ENCODE measurements at regions not wholly inside any gene's neighbourhood (a gene's known extent, or its start where the extent isn't known, plus 50 kb on each side); places are given as distances from the start of the nearest gene placed in this dataset.

DNA sequence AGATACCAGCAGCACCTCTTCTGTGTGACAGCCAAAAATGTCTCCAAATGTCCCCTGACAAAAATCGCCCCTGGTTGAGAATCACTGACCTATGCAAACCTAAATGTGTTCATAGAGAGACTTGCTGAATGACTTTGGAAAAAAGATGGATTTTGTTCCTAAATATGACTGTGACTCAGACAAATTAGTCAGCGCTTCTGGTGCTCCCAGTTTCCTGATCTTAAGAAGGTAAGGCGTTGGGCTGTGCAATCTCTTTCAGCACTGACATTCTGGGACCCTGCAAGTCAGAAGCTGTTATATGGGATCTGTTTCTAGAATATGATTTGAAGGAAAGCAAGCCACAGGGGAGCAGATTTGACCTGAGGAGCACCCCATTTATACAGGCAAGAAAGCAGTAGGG is 90.6 kb upstream of the PWP1 start:
- POLR2A ChIA-PET, result no interaction called here
- in situ Hi-C loops (cut with MboI), result no loop called here
- BruUV-seq (replicated peaks), result no TSS peak

More for the DNA sequence above, 90.6 kb upstream of the PWP1 start:
- H3K4me2 ChIP-seq (ENCODE audit: insufficient read depth, low read length), result no peak overlapping the region
- no peaks in the 10 kb centered on the region for H3K27me3 ChIP-seq (ENCODE audit: control insufficient read depth in 2 of 2, insufficient read depth in 2 of 2, low read length in 2 of 2)
- intact Hi-C loops (cut with micrococcal nuclease), result no loop called here
- no peaks in the 10 kb centered on the region for H3K79me2 ChIP-seq (ENCODE audit: control insufficient read depth, insufficient read depth, low read length)
- no peaks in the 10 kb centered on the region for H4K20me1 ChIP-seq (replicated peaks; ENCODE audit: control insufficient read depth, insufficient read depth, low read length)
- H3K27ac ChIP-seq (ENCODE audit: extremely low read depth, low read depth, low read length), result no peak overlapping the region
- no peak overlapping the region for H3K9ac ChIP-seq (ENCODE audit: insufficient read depth in 1 of 2, low read depth in 2 of 2, low read length in 2 of 2)
- H3K9me1 ChIP-seq (ENCODE audit: control insufficient read depth, insufficient read depth, low read length), result no peaks in the 10 kb centered on the region
- no peaks in the 10 kb centered on the region for H3K4me1 ChIP-seq (replicated peaks in 1 of 2; ENCODE audit: control insufficient read depth in 2 of 2, insufficient read depth in 2 of 2, low read length in 2 of 2)
- H2AFZ ChIP-seq (ENCODE audit: low read depth, low read length), result no peak overlapping the region
- FAIRE-seq, result no peak
- CTCF ChIA-PET (ENCODE audit: low intra/inter-chr PET ratio), result no interaction called here
- no peak for DNase-seq (ENCODE audit: extremely low read depth in 1 of 4, low spot score in 3 of 4)
- no peaks in the 10 kb centered on the region for H3K36me3 ChIP-seq (ENCODE audit: control insufficient read depth, insufficient read depth, low read length)
- H3K9me3 ChIP-seq (replicated peaks; ENCODE audit: control insufficient read depth, insufficient read depth, low read depth, low read length), result peaks cover 5% of the 10 kb centered on the region
- 3% methylated on average over 3 of the region's 3 CpGs for WGBS (ENCODE audit: insufficient coverage, low coverage, missing lambda C conversion rate)
- no peak for ATAC-seq
- TF ChIP-seq, protein P1, sequence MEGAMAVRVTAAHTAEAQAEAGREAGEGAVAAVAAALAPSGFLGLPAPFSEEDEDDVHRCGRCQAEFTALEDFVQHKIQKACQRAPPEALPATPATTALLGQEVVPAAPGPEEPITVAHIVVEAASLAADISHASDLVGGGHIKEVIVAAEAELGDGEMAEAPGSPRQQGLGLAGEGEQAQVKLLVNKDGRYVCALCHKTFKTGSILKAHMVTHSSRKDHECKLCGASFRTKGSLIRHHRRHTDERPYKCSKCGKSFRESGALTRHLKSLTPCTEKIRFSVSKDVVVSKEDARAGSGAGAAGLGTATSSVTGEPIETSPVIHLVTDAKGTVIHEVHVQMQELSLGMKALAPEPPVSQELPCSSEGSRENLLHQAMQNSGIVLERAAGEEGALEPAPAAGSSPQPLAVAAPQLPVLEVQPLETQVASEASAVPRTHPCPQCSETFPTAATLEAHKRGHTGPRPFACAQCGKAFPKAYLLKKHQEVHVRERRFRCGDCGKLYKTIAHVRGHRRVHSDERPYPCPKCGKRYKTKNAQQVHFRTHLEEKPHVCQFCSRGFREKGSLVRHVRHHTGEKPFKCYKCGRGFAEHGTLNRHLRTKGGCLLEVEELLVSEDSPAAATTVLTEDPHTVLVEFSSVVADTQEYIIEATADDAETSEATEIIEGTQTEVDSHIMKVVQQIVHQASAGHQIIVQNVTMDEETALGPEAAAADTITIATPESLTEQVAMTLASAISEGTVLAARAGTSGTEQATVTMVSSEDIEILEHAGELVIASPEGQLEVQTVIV (CRISPR knock-in tag; IDR thresholded peaks at IDR 0.05; ENCODE audit: borderline replicate concordance), result no peak
- TF ChIP-seq HMBOX1 (IDR thresholded peaks at IDR 0.05) (no peak), ZNF79 (CRISPR knock-in tag; IDR thresholded peaks at IDR 0.05; ENCODE audit: low read depth) (no peak), ETV5 (CRISPR knock-in tag; IDR thresholded peaks at IDR 0.05; ENCODE audit: low read depth) (no peak)
- H3K4me3 ChIP-seq, result no peak overlapping the region
